ENCODE measurements at regions not wholly inside any gene's neighbourhood (a gene's known extent, or its start where the extent isn't known, plus 50 kb on each side); places are given as distances from the start of the nearest gene placed in this dataset.

DNA sequence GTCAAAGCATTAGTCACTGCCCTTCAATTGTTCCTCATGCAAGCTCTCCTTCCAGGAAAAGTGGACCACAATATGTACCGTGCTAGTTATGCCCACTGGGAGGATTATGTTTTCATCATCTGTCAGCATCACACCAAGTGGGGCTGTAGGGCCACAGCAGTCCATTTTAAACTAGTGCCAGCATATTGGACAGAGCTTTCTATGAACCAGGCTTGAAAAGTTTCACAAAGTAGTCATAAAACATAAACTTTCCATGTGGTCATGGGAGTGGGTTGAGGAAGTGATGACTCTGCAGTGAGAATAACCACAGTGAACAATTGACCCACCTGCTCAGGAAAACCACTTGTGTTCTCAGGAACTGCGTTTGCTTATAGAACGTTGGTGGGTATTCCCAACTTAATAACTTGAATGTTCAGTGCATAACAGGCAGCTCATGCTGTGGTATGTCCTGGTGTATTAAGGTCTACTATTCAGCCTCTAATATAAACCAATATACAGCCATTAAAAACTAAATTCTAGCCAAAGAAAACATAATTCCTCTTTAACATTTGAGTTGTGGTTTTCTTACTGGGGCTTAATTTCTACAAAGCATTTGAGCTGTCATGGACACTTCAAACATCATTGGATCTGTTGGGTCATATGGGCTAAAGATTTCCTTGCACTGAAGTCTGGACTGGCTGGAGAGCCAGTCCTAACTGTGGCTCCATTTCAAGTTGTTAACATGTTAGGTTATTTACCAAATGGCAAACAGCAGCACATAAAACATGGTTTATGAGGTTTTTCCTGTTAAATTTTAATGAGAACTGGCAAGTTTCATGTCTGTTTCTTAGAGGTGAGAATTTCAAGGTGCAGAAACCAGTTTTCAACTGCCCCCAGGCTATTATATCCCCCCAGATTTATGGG is 274.1 kb downstream of the OTOL1 start:
- Histone ChIP-seq H3K9me3 (replicated peaks in 1 of 11) (peaks cover 0 to 6% (median 0%) of the 10 kb centered on the region in 11 experiments; a peak in 1 of 22 replicates), H3K9ac (no peak overlapping the region), H3K27ac (no peak overlapping the region), H3K4me1 (peaks cover 10 to 17% (median 15%) of the 10 kb centered on the region in 10 experiments), H3K27me3 (no peaks in the 10 kb centered on the region), H4K20me1 (no peaks in the 10 kb centered on the region), H3K36me3 (no peaks in the 10 kb centered on the region), H3K4me3 (no peak overlapping the region), H3K4me2 (peak overlapping the region; percentile 16 to 68 (median 56))
- no peak for TF ChIP-seq Cebpa-rat (IDR thresholded peaks at IDR 0.05)

DNA sequence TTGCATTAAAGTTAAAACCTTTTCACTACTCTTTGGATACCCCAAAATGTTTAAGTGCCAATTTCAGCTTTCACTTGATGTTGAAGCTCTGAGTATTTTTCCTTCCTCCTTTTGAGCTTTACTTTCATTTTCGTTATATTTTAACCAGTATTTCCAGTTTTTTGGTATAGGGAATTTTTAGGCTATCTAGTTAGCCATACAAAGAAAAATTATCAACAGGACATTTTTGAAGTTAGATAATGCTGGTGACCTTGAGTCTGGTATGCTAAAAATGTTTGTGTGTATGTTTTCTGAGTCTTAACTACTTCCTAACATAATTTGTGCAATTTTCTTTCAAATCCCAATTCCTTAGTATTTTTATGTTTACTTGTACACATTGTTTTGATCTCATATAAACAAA is 284.8 kb downstream of the OTOL1 start:
- 0 out of 22 replicates have a peak overlapping the region, but pooled peaks of 1 of the 11 experiments have one; percentile 27 for H3K27ac ChIP-seq
- TF ChIP-seq Cebpa-rat (IDR thresholded peaks at IDR 0.05) = no peak
- peak overlapping the region in 7 of 11 experiments; percentile 5 to 57 (median 33); a peak in 11 of 22 replicates for H3K4me2 ChIP-seq
- no peaks in the 10 kb centered on the region for H3K36me3 ChIP-seq
- H3K9ac ChIP-seq = no peak overlapping the region
- no peak overlapping the region; a peak in 1 of 20 replicates for H3K4me3 ChIP-seq
- H4K20me1 ChIP-seq = no peaks in the 10 kb centered on the region
- peaks cover 0 to 10% (median 0%) of the 10 kb centered on the region in 10 experiments; a peak in 6 of 20 replicates for H3K4me1 ChIP-seq
- H3K27me3 ChIP-seq = no peaks in the 10 kb centered on the region
- H3K9me3 ChIP-seq (replicated peaks in 1 of 11) = peaks cover 8 to 22% (median 17%) of the 10 kb centered on the region in 11 experiments; a peak in 15 of 22 replicates

DNA sequence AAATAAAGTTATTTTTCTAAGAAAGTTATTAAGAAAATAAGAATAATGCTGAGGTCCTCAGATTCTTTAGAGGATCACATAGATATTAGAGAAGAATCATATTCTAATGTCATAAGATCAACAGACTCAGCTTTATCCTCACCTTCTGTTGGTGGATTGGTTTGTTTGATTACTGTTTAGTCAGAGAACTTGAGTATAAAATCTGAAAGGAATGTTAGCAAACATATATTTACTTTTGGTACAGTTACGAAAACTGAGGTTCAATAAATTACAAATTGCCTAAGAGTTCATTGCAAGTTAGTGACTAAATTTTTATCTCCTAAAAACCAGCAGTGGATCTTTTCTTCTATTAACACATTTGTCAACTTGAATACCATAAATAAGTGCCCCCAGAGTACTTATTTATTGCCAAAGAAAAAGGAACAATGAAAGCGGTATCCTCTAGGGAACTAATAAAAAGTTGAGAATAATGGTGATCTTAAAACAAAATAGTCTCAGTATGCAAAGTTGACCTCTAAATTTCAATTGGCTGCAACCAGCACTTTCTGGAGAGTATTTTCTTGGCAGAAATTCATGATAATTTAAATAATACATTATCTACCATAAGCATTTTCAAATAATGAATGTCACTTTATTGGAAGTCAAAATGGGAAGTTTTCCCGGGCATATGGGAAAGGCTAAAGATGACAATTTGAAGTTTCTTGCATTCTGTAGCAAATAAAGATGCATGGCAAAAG is 296.8 kb downstream of the OTOL1 start:
- Histone ChIP-seq H3K4me2 (no peak overlapping the region), H3K9ac (no peak overlapping the region), H3K4me3 (no peak overlapping the region), H3K9me3 (replicated peaks in 1 of 11) (no peaks in the 10 kb centered on the region), H3K27me3 (no peaks in the 10 kb centered on the region), H3K27ac (no peak overlapping the region), H3K36me3 (no peaks in the 10 kb centered on the region), H4K20me1 (no peaks in the 10 kb centered on the region), H3K4me1 (peaks cover 0 to 12% (median 9%) of the 10 kb centered on the region in 10 experiments; a peak in 12 of 20 replicates)
- TF ChIP-seq Cebpa-rat (IDR thresholded peaks at IDR 0.05) = no peak

GRCh38 chr3:161794551-161794950 is 297.9 kb downstream of the OTOL1 start:
- no peak for TF ChIP-seq Cebpa-rat (IDR thresholded peaks at IDR 0.05)
- H3K36me3 ChIP-seq = no peaks in the 10 kb centered on the region
- H4K20me1 ChIP-seq = no peaks in the 10 kb centered on the region

DNA sequence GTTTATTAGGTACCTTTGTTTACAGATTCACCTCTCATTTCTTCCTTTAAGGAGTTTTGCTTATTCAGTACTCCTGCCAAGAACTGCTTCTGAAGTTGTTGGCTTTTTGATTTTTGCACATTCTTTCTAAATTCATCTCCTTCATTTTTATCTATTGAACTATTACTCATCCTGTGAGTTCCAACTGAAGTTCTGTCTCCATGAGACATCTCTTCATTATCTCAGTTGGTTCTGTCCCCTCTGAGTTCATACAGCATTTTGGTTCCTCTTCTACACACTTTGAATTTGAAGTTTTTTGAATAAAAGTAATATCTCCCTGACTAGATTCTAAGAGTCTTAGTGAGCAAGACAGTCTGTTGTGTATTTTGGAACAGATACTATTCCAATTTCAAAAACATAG is 299.7 kb downstream of the OTOL1 start:
- H3K4me1 ChIP-seq = peaks cover 0 to 10% (median 0%) of the 10 kb centered on the region in 10 experiments; a peak in 1 of 20 replicates
- no peaks in the 10 kb centered on the region for H3K27me3 ChIP-seq
- no peak for TF ChIP-seq Cebpa-rat (IDR thresholded peaks at IDR 0.05)
- H3K4me3 ChIP-seq = no peak overlapping the region
- H3K9ac ChIP-seq = no peak overlapping the region
- no peaks in the 10 kb centered on the region; a peak in 1 of 22 replicates for H3K9me3 ChIP-seq (replicated peaks in 1 of 11)
- H3K4me2 ChIP-seq = peak overlapping the region in 2 of 11 experiments; percentile 35 to 36; a peak in 2 of 22 replicates
- H4K20me1 ChIP-seq = no peaks in the 10 kb centered on the region
- no peaks in the 10 kb centered on the region for H3K36me3 ChIP-seq
- no peak overlapping the region for H3K27ac ChIP-seq

More at GRCh38 chr3:161794551-161794950, 297.9 kb downstream of the OTOL1 start:
- no peak overlapping the region for H3K27ac ChIP-seq
- H3K9me3 ChIP-seq (replicated peaks in 1 of 11) = no peaks in the 10 kb centered on the region
- no peak overlapping the region for H3K4me3 ChIP-seq
- H3K4me2 ChIP-seq = no peak overlapping the region
- H3K4me1 ChIP-seq = peaks cover 0 to 10% (median under 1%) of the 10 kb centered on the region in 10 experiments; a peak in 6 of 20 replicates
- no peak overlapping the region for H3K9ac ChIP-seq
- H3K27me3 ChIP-seq = no peaks in the 10 kb centered on the region

GRCh38 chr3:161796780-161797179 is 300.2 kb downstream of the OTOL1 start:
- Histone ChIP-seq H3K4me2 (peak overlapping the region in 2 of 11 experiments; percentile 35 to 36; a peak in 2 of 22 replicates), H3K27ac (no peak overlapping the region), H3K9me3 (replicated peaks in 1 of 11) (no peaks in the 10 kb centered on the region; a peak in 1 of 22 replicates), H3K4me3 (no peak overlapping the region), H4K20me1 (no peaks in the 10 kb centered on the region), H3K4me1 (peaks cover 0 to 10% (median 0%) of the 10 kb centered on the region in 10 experiments; a peak in 1 of 20 replicates), H3K36me3 (no peaks in the 10 kb centered on the region), H3K27me3 (no peaks in the 10 kb centered on the region), H3K9ac (no peak overlapping the region)
- no peak for TF ChIP-seq Cebpa-rat (IDR thresholded peaks at IDR 0.05)

- no peak overlapping the region for H3K4me2 ChIP-seq
- H3K9ac ChIP-seq = no peak overlapping the region
- H3K36me3 ChIP-seq = no peaks in the 10 kb centered on the region
- H3K27me3 ChIP-seq = no peaks in the 10 kb centered on the region
- H3K9me3 ChIP-seq (replicated peaks in 1 of 11) = no peaks in the 10 kb centered on the region; a peak in 1 of 22 replicates
- H3K4me1 ChIP-seq = peaks cover 0 to 10% (median 0%) of the 10 kb centered on the region in 10 experiments; a peak in 1 of 20 replicates
- no peak overlapping the region for H3K27ac ChIP-seq
- H4K20me1 ChIP-seq = no peaks in the 10 kb centered on the region
- H3K4me3 ChIP-seq = no peak overlapping the region
- TF ChIP-seq Cebpa-rat (IDR thresholded peaks at IDR 0.05) = no peak
Observed at GRCh38 chr3:161798016-161798415, 301.4 kb downstream of the OTOL1 start.

DNA sequence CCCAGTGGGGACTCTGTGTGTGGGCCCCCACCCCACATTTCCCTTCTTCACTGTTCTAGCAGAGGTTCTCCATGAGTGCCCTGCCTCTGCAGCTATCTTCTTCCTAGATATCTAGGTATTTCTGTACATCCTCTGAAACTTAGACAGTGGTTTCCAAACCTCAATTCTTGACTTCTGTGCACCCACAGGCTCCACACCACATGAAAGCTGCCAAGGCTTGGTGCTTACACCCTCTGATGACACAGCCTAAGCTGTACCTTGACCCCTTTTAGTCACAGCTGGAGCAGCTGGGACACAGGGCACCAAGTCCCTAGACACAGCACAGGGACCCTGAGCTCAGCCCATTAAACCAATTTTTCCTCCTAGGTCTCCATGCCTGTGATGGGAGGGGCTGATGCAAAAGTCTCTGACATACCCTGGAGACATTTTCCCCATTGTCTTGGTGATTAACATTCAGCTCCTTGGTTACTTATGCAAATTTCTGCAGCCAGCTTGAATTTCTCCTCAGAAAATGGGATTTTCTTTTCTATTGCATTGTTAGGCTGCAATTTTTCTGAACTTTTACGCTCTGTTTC is 304.5 kb downstream of the OTOL1 start:
- no peak overlapping the region for H3K27ac ChIP-seq
- H4K20me1 ChIP-seq = no peaks in the 10 kb centered on the region
- no peak overlapping the region for H3K4me2 ChIP-seq
- H3K4me1 ChIP-seq = peaks cover 0 to 10% (median 0%) of the 10 kb centered on the region in 10 experiments; a peak in 1 of 20 replicates
- H3K9ac ChIP-seq = no peak overlapping the region
- no peaks in the 10 kb centered on the region for H3K27me3 ChIP-seq
- no peak overlapping the region for H3K4me3 ChIP-seq
- H3K36me3 ChIP-seq = no peaks in the 10 kb centered on the region
- H3K9me3 ChIP-seq (replicated peaks in 1 of 11) = no peaks in the 10 kb centered on the region; a peak in 1 of 22 replicates
- TF ChIP-seq Cebpa-rat (IDR thresholded peaks at IDR 0.05) = no peak

GRCh38 chr3:161818106-161818505 is 321.5 kb downstream of the OTOL1 start:
- TF ChIP-seq Cebpa-rat (IDR thresholded peaks at IDR 0.05) = no peak
- H3K4me2 ChIP-seq = no peak overlapping the region
- no peaks in the 10 kb centered on the region for H4K20me1 ChIP-seq
- no peak overlapping the region for H3K9ac ChIP-seq
- H3K9me3 ChIP-seq (replicated peaks in 1 of 11) = no peaks in the 10 kb centered on the region
- no peak overlapping the region for H3K27ac ChIP-seq
- H3K4me3 ChIP-seq = no peak overlapping the region
- H3K27me3 ChIP-seq = no peaks in the 10 kb centered on the region
- peaks cover 0 to 9% (median 8%) of the 10 kb centered on the region in 10 experiments; a peak in 8 of 20 replicates for H3K4me1 ChIP-seq
- H3K36me3 ChIP-seq = no peaks in the 10 kb centered on the region

Measured in BLaER1 treated with 17β-estradiol and CSF1 and Interleukin-3, amounts not matched to agents 10 nM and 100 nM (cell line).